Natural killer cell (primary cell): ENCODE measurements at regions not wholly inside any gene's neighbourhood (a gene's known extent, or its start where the extent isn't known, plus 50 kb on each side); places are given as distances from the start of the nearest gene placed in this dataset.

Source experiments
- ATAC-seq, 3 donors: fragments of 150-1000 bp in 2 of 3; fragments of 200-7000 bp in 1 of 3; cut with Tn5 transposase; 1 replicate in 1 of 3; 2 replicates in 2 of 3; pipeline ENCODE4 v1.10.0; 2021; ENCODE audit warnings: mild to moderate bottlenecking in 2 of 3, moderate library complexity in 2 of 3
- DNase-seq, 2 donors: peaks; one replicate each; pipeline versions ENCODE4 v3.0.0 to v3.0.0-alpha.2; 2013 to 2021; ENCODE audit warnings: mixed read lengths in 1 of 2
- H3K27ac ChIP-seq: one replicate; pipeline ENCODE4 v1.5.1; 2013; ENCODE audit warnings: mild to moderate bottlenecking, low read length
- H3K27me3 ChIP-seq: one replicate; pipeline ENCODE4 v1.6.1; 2013; ENCODE audit warnings: low read length; ENCODE audit not compliant: control insufficient read depth, insufficient read depth
- H3K36me3 ChIP-seq: one replicate; pipeline ENCODE4 v1.6.1; 2013; ENCODE audit warnings: low read length; ENCODE audit not compliant: control insufficient read depth, insufficient read depth
- H3K4me1 ChIP-seq: one replicate; pipeline ENCODE4 v1.6.1; 2013; ENCODE audit warnings: low read length; ENCODE audit not compliant: control insufficient read depth, insufficient read depth
- H3K4me3 ChIP-seq: one replicate; pipeline ENCODE4 v1.5.1; 2013; ENCODE audit warnings: low read length
- H3K9me3 ChIP-seq: one replicate; pipeline ENCODE4 v1.6.1; 2013; ENCODE audit warnings: low read length; ENCODE audit not compliant: control insufficient read depth, insufficient read depth
- H3K27ac Mint-ChIP-seq, 2 donors: one replicate each; pipeline ENCODE4 v1.8.0; 2022; ENCODE audit warnings: mild to moderate bottlenecking in 2 of 2, mixed read lengths in 2 of 2, moderate library complexity in 1 of 2
- H3K27me3 Mint-ChIP-seq, 2 donors: one replicate each; pipeline ENCODE4 v1.8.0; 2022; ENCODE audit warnings: low read depth in 2 of 2, mixed read lengths in 2 of 2
- H3K36me3 Mint-ChIP-seq: one replicate; pipeline ENCODE4 v1.8.0; 2022; ENCODE audit warnings: mixed read lengths
- H3K4me1 Mint-ChIP-seq, 2 donors: one replicate each; pipeline ENCODE4 v1.8.0; 2022; ENCODE audit warnings: mixed read lengths in 2 of 2
- H3K4me3 Mint-ChIP-seq: one replicate; pipeline ENCODE4 v1.8.0; 2022; ENCODE audit warnings: mild to moderate bottlenecking, moderate library complexity, mixed read lengths
- H3K9me3 Mint-ChIP-seq, 2 donors: one replicate each; pipeline ENCODE4 v1.8.0; 2022; ENCODE audit warnings: mixed read lengths in 2 of 2
- CTCF ChIP-seq: fragments of 200-600 bp; IDR thresholded peaks from one replicate; pipeline ENCODE4 v1.8.0; 2022; ENCODE audit warnings: antibody characterized with exemption
- WGBS: methylation state at CpG from one replicate; pipeline ENCODE4 v1.1.7; 2013; ENCODE audit warnings: missing lambda C conversion rate; ENCODE audit not compliant: insufficient coverage; 5-methylcytosine and 5-hydroxymethylcytosine counted together
- intact Hi-C: fragments of 100-400 bp; cut with micrococcal nuclease; formaldehyde crosslinking; loops from one replicate; pipeline ENCODE4 v1.14.2; 2022

GRCh38 chr1:69128204-69128603, 439.5 kb upstream of the LRRC7 start:
- DNase-seq, result no peak
- Histone ChIP-seq H3K27ac (no peak overlapping the region), H3K4me1 (no peaks in the 10 kb centered on the region), H3K9me3 (no peaks in the 10 kb centered on the region), H3K27me3 (no peaks in the 10 kb centered on the region), H3K4me3 (no peak overlapping the region), H3K36me3 (no peaks in the 10 kb centered on the region)
- H3K4me3 Mint-ChIP-seq, result no peak overlapping the region
- no peak for TF ChIP-seq CTCF
- H3K9me3 Mint-ChIP-seq, result peaks cover 14 to 33% of the 10 kb centered on the region in 2 donors
- WGBS, result 100% methylated on average over 2 of the region's 4 CpGs
- H3K27me3 Mint-ChIP-seq, result no peaks in the 10 kb centered on the region
- intact Hi-C loops, result no loop called here
- no peaks in the 10 kb centered on the region for H3K4me1 Mint-ChIP-seq
- no peaks in the 10 kb centered on the region for H3K36me3 Mint-ChIP-seq
- no peak overlapping the region for H3K27ac Mint-ChIP-seq
- no peak for ATAC-seq

DNA sequence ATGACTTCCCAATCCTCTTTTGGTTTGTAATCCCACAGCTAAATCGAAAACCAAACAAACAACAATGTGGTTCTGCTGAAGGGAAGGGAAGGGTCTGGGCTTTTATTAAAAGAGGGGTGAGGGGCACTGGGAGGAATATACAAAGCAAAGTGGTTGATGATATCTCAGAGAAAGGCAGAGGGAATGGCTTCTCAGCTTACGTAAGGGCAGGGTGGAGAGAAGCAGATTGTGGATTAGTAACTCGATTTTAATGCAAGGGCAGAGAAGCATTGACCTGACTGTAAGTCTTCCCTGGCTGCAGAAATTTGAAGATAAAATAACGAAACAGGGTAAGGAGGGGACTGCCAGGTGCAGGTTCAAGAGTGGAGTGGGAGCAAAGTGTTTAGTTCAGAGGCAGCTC, 438.2 kb upstream of the LRRC7 start:
- Mint-ChIP-seq H3K4me1 (no peaks in the 10 kb centered on the region), H3K27ac (no peak overlapping the region), H3K27me3 (no peaks in the 10 kb centered on the region), H3K4me3 (no peak overlapping the region), H3K9me3 (peaks cover 14 to 29% of the 10 kb centered on the region in 2 donors), H3K36me3 (no peaks in the 10 kb centered on the region)
- no peaks in the 10 kb centered on the region for H3K4me1 ChIP-seq
- H3K4me3 ChIP-seq, result no peak overlapping the region
- ATAC-seq, result no peak
- no peaks in the 10 kb centered on the region for H3K9me3 ChIP-seq
- 85% methylated on average over 4 of the region's 4 CpGs for WGBS
- intact Hi-C loops, result no loop called here
- no peaks in the 10 kb centered on the region for H3K27me3 ChIP-seq
- no peak for DNase-seq
- no peak for TF ChIP-seq CTCF
- no peak overlapping the region for H3K27ac ChIP-seq
- H3K36me3 ChIP-seq, result no peaks in the 10 kb centered on the region

DNA sequence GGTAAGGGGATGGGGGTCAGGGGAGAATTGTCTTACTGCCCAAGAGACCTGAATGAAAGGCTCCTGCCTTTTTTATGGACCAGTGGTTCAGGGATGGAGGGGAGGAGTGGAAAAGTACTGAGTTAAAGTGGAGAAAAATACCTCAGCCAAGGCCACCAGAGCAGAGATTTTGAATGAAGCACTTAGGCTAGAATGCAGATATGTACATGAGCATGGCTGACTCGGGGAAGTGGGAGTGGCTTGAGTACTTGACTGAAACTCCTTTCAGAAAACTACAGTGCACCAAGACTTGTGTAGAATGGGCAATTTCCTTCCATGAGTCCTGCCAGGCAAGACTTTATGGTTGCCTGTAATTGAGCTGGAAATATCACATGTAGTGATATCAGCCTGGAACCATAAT, 429.6 kb upstream of the LRRC7 start:
- no peak overlapping the region for H3K4me3 Mint-ChIP-seq
- H3K27ac Mint-ChIP-seq, result no peak overlapping the region
- ATAC-seq, result no peak
- H3K4me3 ChIP-seq, result no peak overlapping the region
- DNase-seq, result no peak
- no peak overlapping the region for H3K27ac ChIP-seq
- H3K4me1 Mint-ChIP-seq, result no peaks in the 10 kb centered on the region
- no peaks in the 10 kb centered on the region for H3K9me3 ChIP-seq
- H3K36me3 ChIP-seq, result no peaks in the 10 kb centered on the region
- intact Hi-C loops, result no loop called here
- H3K27me3 Mint-ChIP-seq, result no peaks in the 10 kb centered on the region
- peaks cover 18% of the 10 kb centered on the region for H3K36me3 Mint-ChIP-seq
- TF ChIP-seq CTCF, result no peak
- 78% methylated on average over 1 of the region's 1 CpG for WGBS
- H3K27me3 ChIP-seq, result no peaks in the 10 kb centered on the region
- peaks cover 17 to 20% of the 10 kb centered on the region in 2 donors for H3K9me3 Mint-ChIP-seq
- H3K4me1 ChIP-seq, result no peaks in the 10 kb centered on the region

- Mint-ChIP-seq H3K36me3 (peaks cover 18% of the 10 kb centered on the region), H3K27ac (no peak overlapping the region), H3K27me3 (no peaks in the 10 kb centered on the region), H3K4me1 (no peaks in the 10 kb centered on the region), H3K4me3 (no peak overlapping the region), H3K9me3 (peaks cover 17 to 20% of the 10 kb centered on the region in 2 donors)
- H3K9me3 ChIP-seq, result no peaks in the 10 kb centered on the region
- intact Hi-C loops, result no loop called here
- H3K36me3 ChIP-seq, result no peaks in the 10 kb centered on the region
- DNase-seq, result no peak
- ATAC-seq, result no peak
- H3K4me1 ChIP-seq, result no peaks in the 10 kb centered on the region
- TF ChIP-seq CTCF, result no peak
- H3K27me3 ChIP-seq, result no peaks in the 10 kb centered on the region
- H3K4me3 ChIP-seq, result no peak overlapping the region
- no peak overlapping the region for H3K27ac ChIP-seq
- 85% methylated on average over 2 of the region's 4 CpGs for WGBS
Measured at GRCh38 chr1:69139007-69139406, 428.7 kb upstream of the LRRC7 start.
